AG04449 (cell line): ENCODE measurements at regions not wholly inside any gene's neighbourhood (a gene's known extent, or its start where the extent isn't known, plus 50 kb on each side); places are given as distances from the start of the nearest gene placed in this dataset.

Experiments used
- CTCF ChIA-PET: fragments of 350-600 bp; formaldehyde crosslinking; extraction: SDS; loops from one replicate; lab custom pipeline; 2021; ENCODE audit warnings: antibody characterized with exemption; lab: Yijun Ruan, JAX
- POLR2A ChIA-PET: fragments of 400-600, 350-600 bp; formaldehyde crosslinking; extraction: SDS; loops from one replicate; lab custom pipeline; 2020; ENCODE audit warnings: antibody characterized with exemption, inconsistent platforms; lab: Yijun Ruan, JAX
- DNase-seq: peaks from one replicate; pipeline ENCODE4 v3.0.0-alpha.2; 2010; ENCODE audit warnings: low read depth, low spot score
- H3K4me3 ChIP-seq: 2 replicates; pipeline ENCODE4 v1.5.1; 2011; ENCODE audit warnings: low read depth, mild to moderate bottlenecking, control low read depth, low read length
- CTCF ChIP-seq: IDR thresholded peaks from one replicate; pipeline ENCODE4 v1.5.1; 2011; ENCODE audit warnings: mild to moderate bottlenecking, moderate library complexity, low read length, control low read depth, inconsistent platforms; ENCODE audit not compliant: insufficient read depth; ENCODE audit errors: missing control alignments

DNA sequence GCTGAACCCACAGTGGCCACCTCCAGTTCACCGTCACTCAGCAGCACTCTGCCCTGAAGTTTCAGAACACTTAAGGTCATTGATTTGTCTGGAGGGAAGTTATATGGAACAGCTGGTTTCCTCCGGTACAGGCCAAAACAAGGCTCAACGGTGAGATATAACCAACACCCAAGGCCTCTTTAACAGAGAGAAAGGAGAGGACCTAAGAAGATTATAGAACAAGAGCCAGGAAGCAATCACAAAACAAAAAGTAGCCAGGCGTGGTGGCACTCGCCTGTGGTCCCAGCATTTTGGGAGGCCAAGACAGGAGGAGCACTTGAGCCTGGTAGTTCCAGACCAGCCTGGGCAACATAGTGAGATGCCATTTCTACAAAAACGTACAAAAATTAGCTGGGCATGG lies 290.7 kb downstream of the SKIDA1 start:
- POLR2A ChIA-PET = no interaction called here
- CTCF ChIA-PET = no interaction called here
- no peak for TF ChIP-seq CTCF
- no peak for DNase-seq
- no peak overlapping the region for H3K4me3 ChIP-seq

DNA sequence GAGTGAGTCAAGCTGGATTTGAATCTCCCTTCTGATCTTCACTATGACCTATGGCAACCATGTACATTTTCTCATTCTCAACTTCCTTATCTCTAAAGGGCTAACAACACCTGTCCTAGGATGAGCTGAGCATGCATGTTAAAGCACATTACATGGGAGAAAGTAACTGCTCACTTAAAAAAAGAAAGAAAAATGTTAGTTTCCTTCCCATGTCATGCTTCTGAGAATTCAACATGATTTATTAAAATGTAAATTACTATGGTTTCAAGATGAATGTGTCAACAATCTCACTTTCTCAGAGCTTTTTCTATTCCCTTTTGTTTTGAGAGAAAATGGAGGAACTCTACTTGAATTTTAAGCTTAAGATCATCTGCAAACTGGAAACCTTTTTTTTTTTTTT lies 295.3 kb downstream of the SKIDA1 start:
- H3K4me3 ChIP-seq = no peak overlapping the region
- TF ChIP-seq CTCF = no peak
- ChIA-PET CTCF (interaction anchor here (1.0 kb wide), 1 partner anchor 10 kb away, joined by 3 read pairs; no protein-coding TSS in a partner anchor), POLR2A (no interaction called here)
- DNase-seq = no peak

GRCh38 chr10:21217748-21218367 lies 307.6 kb downstream of the SKIDA1 start:
- CTCF ChIA-PET = no interaction called here
- H3K4me3 ChIP-seq = no peak overlapping the region
- no peak for DNase-seq
- POLR2A ChIA-PET = no interaction called here
- no peak for TF ChIP-seq CTCF

- POLR2A ChIA-PET = no interaction called here
- TF ChIP-seq CTCF = no peak
- no peak for DNase-seq
- H3K4me3 ChIP-seq = no peak overlapping the region
- CTCF ChIA-PET = no interaction called here
Measured at GRCh38 chr10:21217107-21217506, 308.4 kb downstream of the SKIDA1 start.

GRCh38 chr10:21214329-21214728 lies 311.2 kb downstream of the SKIDA1 start:
- ChIA-PET POLR2A (no interaction called here), CTCF (no interaction called here)
- H3K4me3 ChIP-seq = no peak overlapping the region
- DNase-seq = no peak
- TF ChIP-seq CTCF = no peak

DNA sequence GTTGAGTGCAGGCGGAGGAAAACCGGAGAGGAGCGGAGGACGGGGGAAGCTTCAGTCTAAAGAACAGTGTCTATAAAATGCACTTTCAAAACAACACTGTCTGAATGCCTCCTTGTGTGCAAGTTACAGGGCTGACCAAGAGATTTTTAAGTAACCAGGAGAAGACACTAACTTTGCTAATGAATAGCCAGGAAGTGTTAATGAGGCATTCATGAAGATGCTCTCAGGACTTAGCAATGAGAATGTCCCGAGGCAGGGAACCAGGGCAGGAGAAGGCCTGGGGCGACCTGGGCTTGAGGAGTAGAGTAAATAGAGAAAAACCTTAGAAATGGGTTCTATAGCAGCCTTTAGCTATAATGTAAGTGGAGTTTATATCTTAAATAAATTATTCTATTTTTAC lies 312.1 kb downstream of the SKIDA1 start:
- no peak for DNase-seq
- ChIA-PET CTCF (no interaction called here), POLR2A (no interaction called here)
- no peak for TF ChIP-seq CTCF
- no peak overlapping the region for H3K4me3 ChIP-seq
